Astrocyte of the cerebellum (primary cell): ENCODE measurements at regions not wholly inside any gene's neighbourhood (a gene's known extent, or its start where the extent isn't known, plus 50 kb on each side); places are given as distances from the start of the nearest gene placed in this dataset.

Experiments
- DNase-seq: peaks from one replicate; pipeline ENCODE4 v3.0.0-alpha.2; 2011; ENCODE audit warnings: low read depth
- H3K4me3 ChIP-seq: 2 replicates; pipeline ENCODE4 v1.5.1; 2011; ENCODE audit warnings: mild to moderate bottlenecking, low read depth, low read length, moderate library complexity
- in situ Hi-C: cut with HindIII; loops from 2 replicates; pipeline ENCODE4 v1.10.0; 2017; ENCODE audit warnings: low sequenced_read_pairs
- TF ChIP-seq, protein P1 (sequence below): IDR thresholded peaks from 2 replicates; pipeline ENCODE4 v1.5.1; 2012; ENCODE audit warnings: low read length, low read depth, moderate library complexity, mild to moderate bottlenecking; ENCODE audit errors: missing control alignments

DNA sequence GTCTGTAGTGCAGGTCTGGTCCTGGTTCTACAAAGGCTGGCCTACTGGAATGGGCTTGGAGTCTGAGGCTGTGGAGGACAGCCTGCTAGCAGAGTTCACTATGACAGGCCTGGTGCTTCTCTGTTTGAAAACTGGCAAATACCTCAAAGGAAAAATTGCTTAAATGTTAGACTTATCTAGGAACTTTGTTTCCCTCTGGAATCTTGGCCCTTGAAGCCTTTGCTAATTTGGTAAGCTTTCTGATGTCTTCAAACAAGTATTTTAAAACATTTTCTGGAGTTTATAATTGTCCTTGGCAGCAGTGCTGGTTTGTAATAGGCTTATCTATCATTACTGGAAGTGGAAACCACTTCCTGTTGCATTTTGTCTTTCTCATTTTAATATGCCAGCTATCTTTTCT is 139.7 kb downstream of the TMEM26 start:
- DNase-seq = peak; percentile 13
- in situ Hi-C loops = no loop called here
- TF ChIP-seq, protein P1, sequence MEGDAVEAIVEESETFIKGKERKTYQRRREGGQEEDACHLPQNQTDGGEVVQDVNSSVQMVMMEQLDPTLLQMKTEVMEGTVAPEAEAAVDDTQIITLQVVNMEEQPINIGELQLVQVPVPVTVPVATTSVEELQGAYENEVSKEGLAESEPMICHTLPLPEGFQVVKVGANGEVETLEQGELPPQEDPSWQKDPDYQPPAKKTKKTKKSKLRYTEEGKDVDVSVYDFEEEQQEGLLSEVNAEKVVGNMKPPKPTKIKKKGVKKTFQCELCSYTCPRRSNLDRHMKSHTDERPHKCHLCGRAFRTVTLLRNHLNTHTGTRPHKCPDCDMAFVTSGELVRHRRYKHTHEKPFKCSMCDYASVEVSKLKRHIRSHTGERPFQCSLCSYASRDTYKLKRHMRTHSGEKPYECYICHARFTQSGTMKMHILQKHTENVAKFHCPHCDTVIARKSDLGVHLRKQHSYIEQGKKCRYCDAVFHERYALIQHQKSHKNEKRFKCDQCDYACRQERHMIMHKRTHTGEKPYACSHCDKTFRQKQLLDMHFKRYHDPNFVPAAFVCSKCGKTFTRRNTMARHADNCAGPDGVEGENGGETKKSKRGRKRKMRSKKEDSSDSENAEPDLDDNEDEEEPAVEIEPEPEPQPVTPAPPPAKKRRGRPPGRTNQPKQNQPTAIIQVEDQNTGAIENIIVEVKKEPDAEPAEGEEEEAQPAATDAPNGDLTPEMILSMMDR = no peak
- H3K4me3 ChIP-seq = no peak overlapping the region

DNA sequence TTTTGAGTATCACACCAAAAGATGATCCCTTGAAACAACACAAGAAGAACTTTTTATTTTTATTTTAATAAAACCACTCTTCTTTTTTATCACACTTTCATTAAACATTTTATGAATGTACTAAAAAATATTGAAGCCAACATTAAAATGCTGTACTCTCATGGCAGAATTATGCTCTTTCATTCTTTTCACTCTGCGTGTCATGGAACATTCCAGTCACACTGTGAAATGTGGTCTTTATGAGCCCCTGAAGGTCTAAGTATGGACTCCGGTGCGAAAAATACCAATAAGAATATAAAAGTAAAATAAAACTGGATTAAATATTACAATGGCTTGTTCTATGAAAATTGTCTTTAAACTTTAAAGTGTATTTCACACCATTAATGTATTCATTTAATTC is 148.4 kb downstream of the TMEM26 start:
- DNase-seq = no peak
- in situ Hi-C loops = no loop called here
- H3K4me3 ChIP-seq = no peak overlapping the region
- TF ChIP-seq, protein P1 = no peak

DNA sequence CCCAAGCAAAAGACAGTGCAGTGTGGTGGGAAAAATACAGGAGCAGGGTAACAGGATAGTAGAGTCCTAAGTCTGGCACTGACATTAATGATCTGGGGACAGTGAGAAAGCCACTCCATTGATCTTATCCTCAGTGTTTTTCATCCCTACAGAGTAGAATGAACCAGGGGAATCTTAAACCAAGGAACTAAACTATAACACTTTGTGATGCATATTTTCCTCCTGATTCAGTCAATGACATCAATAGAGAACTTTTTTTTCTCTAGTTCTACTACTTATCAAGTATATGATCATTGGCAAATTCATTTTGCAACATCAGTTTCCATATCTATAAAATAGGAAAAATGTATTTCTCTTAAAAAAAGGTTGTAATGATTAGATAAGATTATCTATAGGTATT is 151.1 kb downstream of the TMEM26 start:
- no peak overlapping the region for H3K4me3 ChIP-seq
- TF ChIP-seq, protein P1 = no peak
- DNase-seq = no peak
- in situ Hi-C loops = no loop called here

DNA sequence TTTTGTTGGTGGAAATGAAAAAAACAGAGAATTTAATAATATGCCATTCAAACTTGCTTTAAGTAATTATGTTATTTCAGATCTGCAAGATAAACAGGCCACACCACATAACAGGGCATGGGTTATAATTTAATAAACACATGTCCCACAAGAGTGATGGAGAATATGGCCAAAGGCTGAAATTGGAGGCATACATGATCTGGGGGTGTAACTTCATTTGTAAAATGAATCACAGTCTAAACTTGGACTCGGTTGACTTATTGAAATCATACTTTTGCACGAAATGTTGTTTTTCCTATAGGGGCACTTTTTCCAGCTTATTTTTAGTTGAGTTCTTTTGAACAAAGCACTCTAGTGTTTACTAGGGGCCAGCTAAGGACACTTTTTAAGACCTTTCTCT is 151.6 kb downstream of the TMEM26 start:
- TF ChIP-seq, protein P1 = no peak
- no peak overlapping the region for H3K4me3 ChIP-seq
- in situ Hi-C loops = no loop called here
- DNase-seq = no peak

DNA sequence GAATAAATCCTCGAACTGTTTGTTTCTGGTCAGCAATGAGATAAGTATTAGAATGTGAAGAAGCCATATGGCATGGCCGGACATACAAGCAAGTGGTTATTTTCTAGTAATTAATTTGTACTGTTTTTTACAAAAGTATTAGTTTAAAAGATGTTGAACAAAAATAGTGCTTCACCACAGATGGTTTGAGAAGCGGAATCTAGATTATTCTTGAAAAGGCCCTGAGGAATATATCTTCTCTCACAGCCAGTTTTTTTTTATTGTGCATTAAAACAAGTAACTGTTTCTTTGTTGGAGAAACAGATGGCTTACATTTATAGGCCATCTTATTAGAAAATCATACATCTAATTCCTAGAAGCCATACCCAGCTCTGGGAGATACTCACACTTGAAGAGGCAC is 153.3 kb downstream of the TMEM26 start:
- H3K4me3 ChIP-seq = no peak overlapping the region
- in situ Hi-C loops = no loop called here
- no peak for DNase-seq
- TF ChIP-seq, protein P1 = no peak

DNA sequence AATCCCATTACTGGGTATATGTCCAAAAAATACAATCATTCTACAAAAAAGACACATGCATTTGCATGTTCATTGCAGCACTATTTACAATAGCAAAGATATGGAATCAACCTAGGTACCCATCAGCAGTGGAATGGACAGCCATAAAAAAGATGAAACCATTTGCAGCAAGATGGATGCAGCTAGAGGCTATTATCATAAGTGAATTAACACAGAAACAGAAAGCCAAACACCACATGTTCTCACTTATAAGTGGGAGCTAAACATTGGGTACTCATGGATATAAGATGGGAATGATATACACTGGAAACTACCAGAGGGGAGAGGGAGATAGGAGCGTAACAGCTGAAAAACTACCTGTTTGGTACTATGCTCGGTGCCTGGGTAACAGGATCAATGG is 154.0 kb downstream of the TMEM26 start:
- H3K4me3 ChIP-seq = no peak overlapping the region
- TF ChIP-seq, protein P1 = no peak
- DNase-seq = no peak
- in situ Hi-C loops = no loop called here

DNA sequence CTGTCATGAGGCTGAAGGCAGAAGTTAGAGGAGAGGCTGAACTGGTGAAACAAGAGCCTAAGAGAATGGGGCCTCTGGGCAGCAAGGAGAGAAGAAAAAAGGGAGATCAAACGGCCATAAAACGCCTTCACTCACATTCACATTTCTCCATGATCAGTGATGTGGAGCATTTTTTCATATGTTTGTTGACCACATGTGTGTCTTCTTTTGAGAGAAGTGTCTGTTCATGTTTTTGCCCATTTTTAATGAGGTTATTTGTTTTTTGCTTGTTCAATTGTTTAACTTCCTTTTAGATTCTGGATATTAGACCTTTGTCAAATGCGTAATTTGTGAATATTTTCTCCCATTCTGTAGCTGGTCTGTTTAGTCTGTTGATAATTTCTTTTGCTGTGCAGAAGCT is 155.0 kb downstream of the TMEM26 start:
- DNase-seq = no peak
- in situ Hi-C loops = no loop called here
- TF ChIP-seq, protein P1 = no peak
- H3K4me3 ChIP-seq = no peak overlapping the region
